ENCODE measurements at regions not wholly inside any gene's neighbourhood (a gene's known extent, or its start where the extent isn't known, plus 50 kb on each side); places are given as distances from the start of the nearest gene placed in this dataset.

DNA sequence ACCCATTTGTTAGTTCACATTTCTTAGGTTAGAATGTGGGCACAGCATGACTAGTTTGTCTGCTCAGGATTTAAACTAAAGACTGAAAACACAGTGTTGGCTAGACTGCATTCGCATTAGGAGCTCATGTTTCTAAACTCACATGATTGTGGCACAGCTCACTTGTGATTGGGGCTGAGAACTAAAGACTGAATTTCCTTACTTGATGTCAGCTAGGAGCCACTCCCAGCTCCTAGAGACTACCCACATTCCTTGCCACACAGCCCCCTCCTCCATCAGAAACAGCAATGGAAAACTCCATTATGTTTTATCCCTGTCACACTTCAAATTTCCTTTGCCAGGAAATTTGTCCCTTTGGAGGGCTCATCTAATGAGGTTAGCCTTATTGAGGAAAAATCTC is 170.2 kb upstream of the NUDT6 start:
- Histone ChIP-seq H3K27ac (ENCODE audit: low read depth, low read length, poor library complexity, severe bottlenecking) (no peak overlapping the region), H3K4me2 (ENCODE audit: low read length) (no peak overlapping the region), H3K9me3 (ENCODE audit: low read length) (no peaks in the 10 kb centered on the region), H4K20me1 (ENCODE audit: insufficient read depth, low read length) (no peaks in the 10 kb centered on the region), H3K36me3 (ENCODE audit: insufficient read depth, low read length) (peaks cover 22% of the 10 kb centered on the region), H3K4me1 (ENCODE audit: insufficient read depth, low read length, poor library complexity, severe bottlenecking) (no peaks in the 10 kb centered on the region), H2AFZ (ENCODE audit: low read length) (no peak overlapping the region), H3K9me2 (ENCODE audit: insufficient read depth, low read length) (no peaks in the 10 kb centered on the region), H3K79me2 (ENCODE audit: insufficient read depth, low read depth, low read length) (no peaks in the 10 kb centered on the region), H3K4me3 (ENCODE audit: low read depth, low read length, poor library complexity, severe bottlenecking) (no peak overlapping the region)
- intact Hi-C loops (cut with micrococcal nuclease; ENCODE audit: unreplicated experiment): no loop called here
- CTCF ChIA-PET (ENCODE audit: unreplicated experiment): interaction anchor here (0.6 kb wide), 1 partner anchor 69 kb away, joined by 3 read pairs; no protein-coding TSS in a partner anchor
- DNase-seq (ENCODE audit: low spot score): no peak
- POLR2A ChIA-PET: interaction anchor here (1.1 kb wide), 1 partner anchor 12 kb away, joined by 3 read pairs; no protein-coding TSS in a partner anchor
- TF ChIP-seq, protein P1, sequence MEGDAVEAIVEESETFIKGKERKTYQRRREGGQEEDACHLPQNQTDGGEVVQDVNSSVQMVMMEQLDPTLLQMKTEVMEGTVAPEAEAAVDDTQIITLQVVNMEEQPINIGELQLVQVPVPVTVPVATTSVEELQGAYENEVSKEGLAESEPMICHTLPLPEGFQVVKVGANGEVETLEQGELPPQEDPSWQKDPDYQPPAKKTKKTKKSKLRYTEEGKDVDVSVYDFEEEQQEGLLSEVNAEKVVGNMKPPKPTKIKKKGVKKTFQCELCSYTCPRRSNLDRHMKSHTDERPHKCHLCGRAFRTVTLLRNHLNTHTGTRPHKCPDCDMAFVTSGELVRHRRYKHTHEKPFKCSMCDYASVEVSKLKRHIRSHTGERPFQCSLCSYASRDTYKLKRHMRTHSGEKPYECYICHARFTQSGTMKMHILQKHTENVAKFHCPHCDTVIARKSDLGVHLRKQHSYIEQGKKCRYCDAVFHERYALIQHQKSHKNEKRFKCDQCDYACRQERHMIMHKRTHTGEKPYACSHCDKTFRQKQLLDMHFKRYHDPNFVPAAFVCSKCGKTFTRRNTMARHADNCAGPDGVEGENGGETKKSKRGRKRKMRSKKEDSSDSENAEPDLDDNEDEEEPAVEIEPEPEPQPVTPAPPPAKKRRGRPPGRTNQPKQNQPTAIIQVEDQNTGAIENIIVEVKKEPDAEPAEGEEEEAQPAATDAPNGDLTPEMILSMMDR (conservative IDR thresholded peaks at IDR 0.05; ENCODE audit: low read length): no peak
- no peak for TF ChIP-seq EZH2phosphoT487 (IDR thresholded peaks at IDR 0.05; ENCODE audit: borderline replicate concordance, low read depth, low read length)
- no TSS peak for BruUV-seq (replicated peaks)

- H3K4me3 ChIP-seq (ENCODE audit: low read depth, low read length, poor library complexity, severe bottlenecking): no peak overlapping the region
- no peak overlapping the region for H3K27ac ChIP-seq (ENCODE audit: low read depth, low read length, poor library complexity, severe bottlenecking)
- no peaks in the 10 kb centered on the region for H3K4me1 ChIP-seq (ENCODE audit: insufficient read depth, low read length, poor library complexity, severe bottlenecking)
- intact Hi-C loops (cut with micrococcal nuclease; ENCODE audit: unreplicated experiment): no loop called here
- H3K36me3 ChIP-seq (ENCODE audit: insufficient read depth, low read length): peaks cover 22% of the 10 kb centered on the region
- no peak for DNase-seq (ENCODE audit: low spot score)
- H3K4me2 ChIP-seq (ENCODE audit: low read length): no peak overlapping the region
- BruUV-seq (replicated peaks): no TSS peak
- H4K20me1 ChIP-seq (ENCODE audit: insufficient read depth, low read length): no peaks in the 10 kb centered on the region
- H3K9me2 ChIP-seq (ENCODE audit: insufficient read depth, low read length): no peaks in the 10 kb centered on the region
- no peaks in the 10 kb centered on the region for H3K79me2 ChIP-seq (ENCODE audit: insufficient read depth, low read depth, low read length)
- no peak overlapping the region for H2AFZ ChIP-seq (ENCODE audit: low read length)
- ChIA-PET POLR2A (no interaction called here), CTCF (ENCODE audit: unreplicated experiment) (no interaction called here)
- TF ChIP-seq EZH2phosphoT487 (IDR thresholded peaks at IDR 0.05; ENCODE audit: borderline replicate concordance, low read depth, low read length): no peak
- TF ChIP-seq, protein P1 (conservative IDR thresholded peaks at IDR 0.05; ENCODE audit: low read length): peak; percentile 29; the same call in 1 of the 2 replicates
- H3K9me3 ChIP-seq (ENCODE audit: low read length): no peaks in the 10 kb centered on the region
These were observed 170.8 kb upstream of the NUDT6 start for GRCh38 chr4:123093236-123093635.

GRCh38 chr4:123096038-123096437 is 173.6 kb upstream of the NUDT6 start:
- CTCF ChIA-PET (ENCODE audit: unreplicated experiment): no interaction called here

More at GRCh38 chr4:123096038-123096437, 173.6 kb upstream of the NUDT6 start:
- Histone ChIP-seq H3K79me2 (ENCODE audit: insufficient read depth, low read depth, low read length) (no peaks in the 10 kb centered on the region), H3K4me1 (ENCODE audit: insufficient read depth, low read length, poor library complexity, severe bottlenecking) (no peaks in the 10 kb centered on the region), H2AFZ (ENCODE audit: low read length) (no peak overlapping the region), H3K27ac (ENCODE audit: low read depth, low read length, poor library complexity, severe bottlenecking) (no peak overlapping the region), H3K4me2 (ENCODE audit: low read length) (no peak overlapping the region), H3K9me3 (ENCODE audit: low read length) (no peaks in the 10 kb centered on the region), H3K9me2 (ENCODE audit: insufficient read depth, low read length) (no peaks in the 10 kb centered on the region), H3K4me3 (ENCODE audit: low read depth, low read length, poor library complexity, severe bottlenecking) (no peak overlapping the region), H3K36me3 (ENCODE audit: insufficient read depth, low read length) (peaks cover 15% of the 10 kb centered on the region), H4K20me1 (ENCODE audit: insufficient read depth, low read length) (no peaks in the 10 kb centered on the region)
- peak; percentile 4 for DNase-seq (ENCODE audit: low spot score)
- BruUV-seq (replicated peaks): no TSS peak
- no peak for TF ChIP-seq EZH2phosphoT487 (IDR thresholded peaks at IDR 0.05; ENCODE audit: borderline replicate concordance, low read depth, low read length)
- TF ChIP-seq, protein P1 (conservative IDR thresholded peaks at IDR 0.05; ENCODE audit: low read length): peak; percentile 65
- POLR2A ChIA-PET: no interaction called here
- intact Hi-C loops (cut with micrococcal nuclease; ENCODE audit: unreplicated experiment): no loop called here

Data from OCI-LY7 (cell line).